ENCODE measurements at regions not wholly inside any gene's neighbourhood (a gene's known extent, or its start where the extent isn't known, plus 50 kb on each side); places are given as distances from the start of the nearest gene placed in this dataset.

DNA sequence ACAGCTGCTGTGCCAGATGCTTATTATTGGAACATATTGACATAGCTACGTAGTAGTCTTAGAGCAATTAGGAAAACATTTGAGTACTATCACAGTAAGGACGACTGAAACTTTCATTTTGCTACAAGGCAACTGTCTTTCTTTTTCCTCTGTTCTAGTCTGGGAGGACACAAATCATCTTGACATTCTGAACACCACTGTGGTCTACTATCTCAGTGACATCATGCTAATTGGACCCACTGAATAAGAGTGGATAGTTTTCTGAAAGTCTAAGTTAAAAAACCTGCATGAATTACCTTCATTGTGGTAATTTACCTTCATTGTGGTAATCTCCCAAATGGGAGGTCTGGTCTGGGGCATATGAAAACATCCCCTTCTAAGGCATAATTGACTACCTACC is 163.3 kb upstream of the MOCS1 start:
- TF ChIP-seq, protein P1, sequence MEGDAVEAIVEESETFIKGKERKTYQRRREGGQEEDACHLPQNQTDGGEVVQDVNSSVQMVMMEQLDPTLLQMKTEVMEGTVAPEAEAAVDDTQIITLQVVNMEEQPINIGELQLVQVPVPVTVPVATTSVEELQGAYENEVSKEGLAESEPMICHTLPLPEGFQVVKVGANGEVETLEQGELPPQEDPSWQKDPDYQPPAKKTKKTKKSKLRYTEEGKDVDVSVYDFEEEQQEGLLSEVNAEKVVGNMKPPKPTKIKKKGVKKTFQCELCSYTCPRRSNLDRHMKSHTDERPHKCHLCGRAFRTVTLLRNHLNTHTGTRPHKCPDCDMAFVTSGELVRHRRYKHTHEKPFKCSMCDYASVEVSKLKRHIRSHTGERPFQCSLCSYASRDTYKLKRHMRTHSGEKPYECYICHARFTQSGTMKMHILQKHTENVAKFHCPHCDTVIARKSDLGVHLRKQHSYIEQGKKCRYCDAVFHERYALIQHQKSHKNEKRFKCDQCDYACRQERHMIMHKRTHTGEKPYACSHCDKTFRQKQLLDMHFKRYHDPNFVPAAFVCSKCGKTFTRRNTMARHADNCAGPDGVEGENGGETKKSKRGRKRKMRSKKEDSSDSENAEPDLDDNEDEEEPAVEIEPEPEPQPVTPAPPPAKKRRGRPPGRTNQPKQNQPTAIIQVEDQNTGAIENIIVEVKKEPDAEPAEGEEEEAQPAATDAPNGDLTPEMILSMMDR (IDR thresholded peaks at IDR 0.05) = no peak
- TF ChIP-seq POLR2A (IDR thresholded peaks at IDR 0.05) = no peak
